Coronary artery (tissue), 2 donors: ENCODE measurements at regions not wholly inside any gene's neighbourhood (a gene's known extent, or its start where the extent isn't known, plus 50 kb on each side); places are given as distances from the start of the nearest gene placed in this dataset.

Experiments used
- DNase-seq: peaks from one replicate; pipeline ENCODE4 v3.0.0-alpha.2; 2017; ENCODE audit warnings: low spot score
- H3K27ac ChIP-seq, 2 donors: fragments of 200-600 bp; sonication (generic); one replicate each; pipeline ENCODE4 v1.5.1; 2016 to 2019
- H3K4me3 ChIP-seq: fragments of 200-600 bp; sonication (generic); 2 replicates; pipeline ENCODE4 v1.5.1; 2016; ENCODE audit warnings: mild to moderate bottlenecking, moderate library complexity
- TF ChIP-seq, protein P1 (sequence below): fragments of 200-600 bp; sonication (generic); IDR thresholded peaks from one replicate; pipeline ENCODE4 v1.5.1; 2019; ENCODE audit warnings: antibody characterized with exemption

DNA sequence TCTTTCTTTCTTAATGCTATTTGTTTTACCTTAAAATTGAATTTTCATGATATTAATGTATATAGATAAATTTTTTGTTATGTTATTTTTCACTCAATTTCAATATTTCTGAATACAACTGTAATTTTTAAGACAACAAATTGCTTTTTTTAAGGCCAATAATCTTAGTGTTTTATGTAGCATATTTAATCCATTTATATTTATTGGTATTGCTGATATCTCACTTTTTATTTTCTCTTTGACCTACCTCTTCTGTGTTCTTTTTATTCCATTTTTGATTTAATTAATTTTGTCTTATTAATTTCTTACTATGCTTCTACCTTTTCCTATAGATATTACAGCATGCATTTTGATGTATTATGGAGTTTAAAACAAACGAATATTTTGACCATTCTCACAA, 460.1 kb upstream of the AGA start:
- H3K4me3 ChIP-seq: no peak overlapping the region
- TF ChIP-seq, protein P1, sequence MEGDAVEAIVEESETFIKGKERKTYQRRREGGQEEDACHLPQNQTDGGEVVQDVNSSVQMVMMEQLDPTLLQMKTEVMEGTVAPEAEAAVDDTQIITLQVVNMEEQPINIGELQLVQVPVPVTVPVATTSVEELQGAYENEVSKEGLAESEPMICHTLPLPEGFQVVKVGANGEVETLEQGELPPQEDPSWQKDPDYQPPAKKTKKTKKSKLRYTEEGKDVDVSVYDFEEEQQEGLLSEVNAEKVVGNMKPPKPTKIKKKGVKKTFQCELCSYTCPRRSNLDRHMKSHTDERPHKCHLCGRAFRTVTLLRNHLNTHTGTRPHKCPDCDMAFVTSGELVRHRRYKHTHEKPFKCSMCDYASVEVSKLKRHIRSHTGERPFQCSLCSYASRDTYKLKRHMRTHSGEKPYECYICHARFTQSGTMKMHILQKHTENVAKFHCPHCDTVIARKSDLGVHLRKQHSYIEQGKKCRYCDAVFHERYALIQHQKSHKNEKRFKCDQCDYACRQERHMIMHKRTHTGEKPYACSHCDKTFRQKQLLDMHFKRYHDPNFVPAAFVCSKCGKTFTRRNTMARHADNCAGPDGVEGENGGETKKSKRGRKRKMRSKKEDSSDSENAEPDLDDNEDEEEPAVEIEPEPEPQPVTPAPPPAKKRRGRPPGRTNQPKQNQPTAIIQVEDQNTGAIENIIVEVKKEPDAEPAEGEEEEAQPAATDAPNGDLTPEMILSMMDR: no peak
- no peak overlapping the region for H3K27ac ChIP-seq
- no peak for DNase-seq

DNA sequence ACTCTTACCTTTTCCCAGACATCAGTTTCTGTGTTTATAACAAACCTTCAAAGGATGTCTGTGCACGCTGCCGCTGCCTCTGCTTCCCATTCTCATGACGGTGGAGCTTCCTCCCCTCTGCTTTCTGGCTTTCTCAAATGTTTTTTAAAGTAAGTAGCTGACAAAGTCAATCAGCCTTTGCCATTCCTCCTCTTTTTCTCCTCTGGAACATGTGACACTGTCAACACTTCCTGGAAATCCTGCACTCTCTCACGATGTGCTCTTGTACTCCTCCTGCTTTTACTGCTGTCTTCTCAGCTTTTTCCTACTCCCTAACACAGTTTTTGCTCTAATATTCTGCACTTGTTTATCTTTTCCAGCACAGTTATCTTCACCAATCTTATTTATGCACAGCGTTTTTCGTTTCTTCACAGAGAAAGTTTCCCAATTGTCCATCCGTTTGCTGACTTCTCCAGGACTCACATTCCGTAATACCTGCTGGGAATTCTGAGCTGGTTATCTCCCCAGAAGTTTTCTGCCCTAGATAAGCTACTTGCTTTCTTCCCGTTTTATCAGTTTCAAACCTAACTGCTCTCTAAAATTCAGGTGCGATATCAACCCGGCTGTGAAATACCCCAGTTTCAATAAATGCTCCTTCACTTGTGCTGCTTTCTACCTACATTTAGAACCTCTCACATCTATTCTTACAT, 465.6 kb upstream of the AGA start:
- no peak for DNase-seq
- TF ChIP-seq, protein P1: no peak
- Histone ChIP-seq H3K4me3 (no peak overlapping the region), H3K27ac (no peak overlapping the region)

DNA sequence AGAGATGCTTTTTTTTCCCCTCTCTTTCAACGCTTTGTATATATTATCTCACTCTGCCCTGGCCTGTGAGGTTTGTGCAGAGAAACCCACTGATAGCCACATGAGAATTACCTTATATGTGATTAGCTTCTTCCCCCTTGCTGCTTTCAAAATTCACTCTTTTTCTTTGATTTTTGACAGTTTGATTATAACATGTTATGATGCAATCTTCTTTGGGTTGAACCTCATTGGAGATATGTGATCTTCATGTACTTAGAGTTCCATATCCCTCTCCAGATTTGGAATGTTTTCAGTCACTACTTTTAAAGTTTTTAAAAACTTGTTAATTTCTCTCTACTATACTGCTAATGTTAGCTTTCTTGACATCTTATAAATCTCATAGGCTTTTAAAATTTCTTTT, 479.5 kb upstream of the AGA start:
- Histone ChIP-seq H3K4me3 (no peak overlapping the region), H3K27ac (no peak overlapping the region)
- TF ChIP-seq, protein P1: no peak
- DNase-seq: no peak

DNA sequence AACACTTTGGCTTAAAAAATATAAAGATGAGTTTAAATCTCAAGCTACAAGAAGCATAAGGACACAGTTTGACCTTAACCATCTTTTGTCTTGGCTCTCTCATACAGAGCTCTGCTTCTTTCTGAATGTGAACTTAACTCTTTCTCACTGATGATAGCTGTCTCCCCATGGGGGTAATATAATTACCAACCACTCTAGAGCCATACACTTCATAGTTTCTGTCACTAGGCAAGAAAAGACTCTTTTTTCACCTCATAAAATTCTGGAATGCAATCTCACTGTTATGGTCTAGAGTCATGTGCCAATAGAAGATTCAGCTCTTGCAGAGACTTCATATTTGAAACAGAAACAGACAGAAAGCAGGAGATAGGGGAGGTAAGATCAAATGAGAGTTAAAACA, 481.7 kb upstream of the AGA start:
- Histone ChIP-seq H3K4me3 (no peak overlapping the region), H3K27ac (no peak overlapping the region)
- no peak for DNase-seq
- TF ChIP-seq, protein P1: no peak

DNA sequence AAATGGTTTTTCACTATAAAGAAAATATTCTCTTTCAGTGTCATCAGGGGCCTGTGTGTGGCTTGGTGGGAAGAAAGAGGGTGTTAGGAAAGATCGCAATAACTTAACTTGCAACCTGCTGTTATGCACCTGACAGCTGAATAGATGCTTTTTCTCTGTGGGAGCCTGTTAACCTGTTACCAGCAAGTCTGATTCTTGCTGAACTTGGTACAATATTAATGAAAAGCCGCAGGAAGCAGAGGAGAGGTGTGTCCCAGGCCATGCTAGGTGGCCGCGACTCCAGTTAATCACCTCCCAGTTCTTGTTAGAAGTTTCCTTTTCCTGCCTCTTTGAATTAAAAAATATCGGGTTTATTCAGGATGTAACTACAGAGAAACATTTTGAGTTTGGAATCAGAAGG, 494.8 kb upstream of the AGA start:
- TF ChIP-seq, protein P1: no peak
- no peak overlapping the region for H3K4me3 ChIP-seq
- no peak for DNase-seq
- no peak overlapping the region for H3K27ac ChIP-seq

DNA sequence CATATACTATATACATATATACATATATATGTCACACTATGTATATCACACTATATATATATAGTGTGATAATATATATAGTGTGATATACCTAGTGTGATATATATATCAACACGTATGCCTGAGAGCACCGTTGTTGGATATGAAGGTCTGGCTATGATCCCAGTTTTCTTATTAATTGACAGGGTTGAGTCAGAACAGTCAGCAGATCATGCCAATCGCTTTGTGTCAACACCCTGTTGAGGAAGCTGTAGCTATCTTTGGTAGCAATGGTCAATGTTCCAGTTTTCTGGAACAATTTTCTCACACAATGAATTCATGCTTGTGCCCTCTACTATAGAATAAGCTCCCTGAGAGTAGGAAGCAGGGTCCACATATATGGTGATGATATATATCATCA, 496.0 kb upstream of the AGA start:
- no peak overlapping the region for H3K27ac ChIP-seq
- TF ChIP-seq, protein P1: no peak
- H3K4me3 ChIP-seq: no peak overlapping the region
- DNase-seq: no peak

DNA sequence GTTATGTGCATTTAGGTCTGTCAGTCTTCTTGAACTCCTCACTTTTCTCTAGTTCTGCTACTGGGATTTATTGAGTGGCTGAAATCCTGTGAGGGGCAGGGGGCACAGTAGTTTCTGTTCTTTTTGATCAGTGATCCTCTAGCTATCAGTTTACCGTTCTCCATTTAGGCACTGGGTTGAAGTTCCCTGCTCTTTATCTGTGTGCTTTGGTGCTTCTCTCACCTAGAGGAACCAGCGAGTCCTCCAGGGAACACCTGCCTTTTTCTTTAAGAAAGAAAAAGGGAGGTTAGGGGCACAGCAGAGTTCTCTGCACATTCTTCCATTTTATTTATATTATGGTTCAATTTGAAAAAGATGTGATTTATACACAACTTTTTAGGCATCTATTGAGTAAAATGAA, 503.0 kb upstream of the AGA start:
- TF ChIP-seq, protein P1: no peak
- no peak for DNase-seq
- no peak overlapping the region for H3K27ac ChIP-seq
- H3K4me3 ChIP-seq: no peak overlapping the region
